GM21367 (cell line): ENCODE measurements at regions not wholly inside any gene's neighbourhood (a gene's known extent, or its start where the extent isn't known, plus 50 kb on each side); places are given as distances from the start of the nearest gene placed in this dataset.

Experiments
- ATAC-seq: cut with Tn5 transposase; IDR thresholded peaks from one replicate; pipeline ENCODE4 v1.9.1; 2021; ENCODE audit not compliant: unreplicated experiment

DNA sequence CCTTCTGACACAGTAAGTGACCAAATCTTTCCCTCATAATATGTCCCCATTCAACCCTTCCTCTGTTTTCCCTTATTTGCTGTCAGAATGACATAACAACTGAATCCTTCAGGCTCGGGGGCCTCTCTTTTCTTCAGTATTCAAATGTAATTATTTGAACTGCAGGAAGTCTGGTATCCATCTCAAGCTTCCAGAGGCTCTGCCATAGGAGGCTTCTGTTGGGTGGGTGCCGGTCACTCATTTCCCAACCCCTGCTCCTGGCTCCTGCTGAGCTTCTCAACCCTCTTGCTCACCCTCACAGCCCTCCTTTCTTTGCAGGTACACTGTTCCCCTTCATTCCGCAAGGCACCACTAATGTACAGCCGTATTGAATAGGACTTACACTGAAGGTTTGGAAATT is 151.8 kb upstream of the MAP3K1 start:
- ATAC-seq = no peak

DNA sequence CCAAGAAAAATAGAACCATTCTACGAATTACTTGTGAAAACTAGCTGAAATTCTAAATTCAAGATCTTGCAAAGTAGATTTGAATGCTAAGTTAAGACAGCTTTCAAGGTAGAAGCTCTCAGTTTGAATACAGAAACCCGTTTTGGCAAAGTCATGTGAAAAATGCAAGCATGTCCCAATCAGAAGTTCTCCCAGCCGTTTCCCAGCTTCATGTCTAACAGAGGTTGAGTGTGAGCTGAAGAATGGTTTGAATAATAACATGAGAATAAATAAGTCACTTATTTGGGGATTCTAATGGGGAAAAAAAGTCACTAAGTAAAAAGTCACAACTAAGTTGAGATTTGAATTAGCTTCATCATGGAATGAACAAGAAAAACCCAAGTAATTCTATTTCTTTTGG is 152.5 kb upstream of the MAP3K1 start:
- ATAC-seq = no peak

DNA sequence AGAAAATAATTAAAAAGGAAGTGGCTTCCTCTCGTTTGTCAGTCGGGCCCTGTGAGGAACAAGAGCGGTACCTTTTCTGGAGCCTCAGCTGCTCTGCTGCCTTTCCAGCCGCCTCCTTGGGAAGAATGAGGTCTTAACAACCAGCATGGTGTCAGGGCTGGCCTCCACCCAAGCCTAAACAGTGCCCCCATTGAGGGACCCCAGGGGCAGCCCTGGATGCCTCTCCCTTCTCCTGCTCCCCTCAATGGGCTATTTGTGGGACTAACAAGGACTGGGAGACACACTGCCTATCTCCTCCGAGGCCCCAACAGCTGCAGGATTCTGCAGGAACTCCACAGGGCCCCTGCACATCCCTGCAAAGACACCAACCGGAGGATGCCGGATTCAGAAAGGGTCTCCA is 155.4 kb upstream of the MAP3K1 start:
- no peak for ATAC-seq

DNA sequence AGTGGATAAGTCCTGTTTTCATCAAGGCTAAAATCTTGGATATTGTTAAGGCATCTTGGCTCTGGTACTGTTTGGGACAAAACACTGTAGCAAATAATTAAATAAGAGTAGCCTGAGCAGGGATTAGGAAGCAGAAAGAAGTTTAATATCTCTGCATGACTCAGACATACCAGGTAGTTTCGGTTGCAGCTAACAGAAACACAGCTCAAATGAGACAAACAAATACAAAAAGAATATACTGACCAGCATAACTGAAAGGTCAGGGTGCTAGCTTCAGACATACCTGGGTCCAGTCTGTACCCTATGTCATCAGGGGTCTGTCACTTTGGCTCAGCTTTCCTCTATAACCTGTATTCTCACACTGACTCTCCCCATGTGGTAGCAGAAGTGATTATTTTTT is 156.4 kb upstream of the MAP3K1 start:
- ATAC-seq = no peak

DNA sequence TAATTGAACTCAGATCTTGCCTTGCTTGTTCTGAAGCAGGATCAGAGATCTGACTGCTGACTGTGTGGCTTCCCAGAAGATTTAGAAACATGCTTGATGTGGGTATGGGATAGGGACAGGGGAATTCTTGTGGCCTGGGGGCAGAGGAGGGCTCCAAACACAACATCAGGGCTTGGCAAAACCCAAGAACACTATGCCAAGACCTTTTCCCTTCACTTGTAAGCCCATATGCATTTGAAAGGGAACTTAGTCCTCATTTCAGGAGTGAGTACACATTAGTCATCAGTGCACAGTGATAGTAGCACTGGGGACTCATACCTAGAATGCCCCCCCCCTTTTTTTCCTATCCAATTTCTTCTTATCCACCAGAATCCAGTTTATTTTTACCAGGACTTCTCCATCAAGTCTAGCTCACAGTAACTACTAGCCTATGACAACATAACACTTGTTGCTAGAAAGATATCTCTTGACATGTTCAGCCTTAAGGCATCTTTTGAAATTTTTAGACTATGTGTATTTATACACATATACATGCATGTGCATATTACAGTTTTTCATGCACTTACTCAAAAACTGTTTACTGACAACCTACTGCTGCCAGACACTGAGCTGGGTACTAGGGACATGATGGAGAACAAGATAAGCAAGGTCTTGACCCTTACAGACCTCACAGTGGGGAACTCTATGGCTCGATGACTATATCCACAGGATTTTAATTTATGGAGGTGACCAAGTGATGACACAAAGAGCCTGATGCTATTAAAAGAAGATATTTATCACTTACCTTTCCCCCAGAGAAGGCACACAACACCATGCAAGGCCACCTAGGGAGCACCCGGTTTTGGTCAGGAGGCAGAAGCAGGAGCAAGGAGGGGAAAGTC is 158.3 kb upstream of the MAP3K1 start:
- no peak for ATAC-seq

DNA sequence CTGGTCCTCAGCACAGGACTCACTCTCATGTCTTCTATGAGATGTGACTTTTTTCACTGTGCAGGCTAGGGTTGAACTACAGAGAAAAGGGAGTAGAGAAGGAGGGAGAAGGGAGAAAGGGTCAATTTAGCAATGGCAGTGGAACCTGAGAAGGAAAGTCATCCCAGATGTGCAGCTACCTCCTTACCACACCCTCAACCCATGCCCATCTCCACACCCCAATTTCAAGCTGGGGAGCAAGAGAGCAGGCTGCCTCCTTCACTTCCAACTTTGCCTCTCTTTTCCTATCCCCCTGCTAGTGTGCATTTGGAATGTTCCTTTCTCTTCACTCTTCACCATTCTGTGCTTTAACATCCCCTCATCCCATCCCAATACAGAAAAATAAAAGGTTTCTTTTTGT is 163.5 kb upstream of the MAP3K1 start:
- no peak for ATAC-seq

DNA sequence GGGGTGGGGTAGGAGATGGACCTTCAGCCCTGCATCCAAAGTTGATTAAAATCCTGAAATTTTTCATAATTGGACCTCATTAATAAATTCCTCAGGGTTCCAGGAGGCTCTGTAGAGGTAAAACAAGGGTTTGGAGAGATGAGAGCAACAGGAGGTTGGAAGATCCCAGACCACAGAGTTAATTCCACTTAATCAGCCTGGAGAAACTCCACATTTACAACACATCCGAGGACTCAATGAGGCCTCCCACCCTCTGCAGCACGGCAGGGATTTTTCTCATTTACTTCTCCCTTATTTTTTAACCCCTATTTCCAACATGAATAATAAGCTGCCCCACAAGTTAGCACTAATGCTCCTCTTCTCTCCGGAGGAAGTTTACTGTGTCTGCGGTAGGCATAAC is 165.0 kb upstream of the MAP3K1 start:
- ATAC-seq = no peak

DNA sequence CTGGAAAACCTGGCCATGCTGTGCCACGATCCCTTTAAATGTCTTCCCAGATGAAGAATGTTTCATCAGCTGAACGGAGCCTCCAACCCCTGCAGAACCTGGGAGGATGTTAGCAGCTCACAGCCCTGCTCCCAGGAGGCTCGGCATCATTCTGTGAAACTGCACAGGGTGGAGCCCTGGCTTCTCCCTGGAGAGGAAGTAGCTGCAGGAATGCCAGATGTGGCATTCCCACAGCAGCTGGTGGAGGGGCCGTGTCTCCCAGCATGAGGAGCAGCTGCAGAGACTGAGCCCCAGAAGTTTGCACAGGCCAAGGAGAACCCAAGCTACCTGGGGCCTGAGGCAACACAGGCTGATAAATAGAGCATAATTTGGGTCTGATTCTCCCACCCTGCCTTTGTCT is 165.8 kb upstream of the MAP3K1 start:
- ATAC-seq = no peak

DNA sequence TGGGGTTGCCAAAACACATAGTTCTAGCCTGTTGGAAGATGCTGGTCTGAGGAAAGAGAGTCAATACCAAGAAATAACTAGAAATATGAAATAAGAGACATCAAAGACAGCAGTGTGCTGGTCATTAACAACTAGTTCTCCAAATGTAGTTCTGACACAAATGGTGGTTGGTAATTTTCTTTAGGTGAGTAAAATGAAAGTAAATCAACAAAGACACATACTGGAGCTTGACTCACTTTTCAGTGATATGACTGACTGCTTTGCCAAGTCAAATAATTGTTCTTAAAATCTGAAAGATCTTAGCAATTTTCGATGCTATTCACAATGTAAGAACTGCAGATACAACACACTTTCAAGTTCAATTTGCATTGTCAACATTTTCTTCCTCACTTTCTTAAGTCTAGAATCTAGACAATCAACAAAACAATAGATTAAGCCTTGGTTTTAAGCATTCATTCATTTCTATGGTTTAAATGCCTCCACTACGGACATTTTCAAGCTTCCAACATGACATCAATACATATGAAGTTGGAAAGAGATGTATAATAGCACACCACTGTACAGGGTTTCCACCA is 166.8 kb upstream of the MAP3K1 start:
- ATAC-seq = no peak

DNA sequence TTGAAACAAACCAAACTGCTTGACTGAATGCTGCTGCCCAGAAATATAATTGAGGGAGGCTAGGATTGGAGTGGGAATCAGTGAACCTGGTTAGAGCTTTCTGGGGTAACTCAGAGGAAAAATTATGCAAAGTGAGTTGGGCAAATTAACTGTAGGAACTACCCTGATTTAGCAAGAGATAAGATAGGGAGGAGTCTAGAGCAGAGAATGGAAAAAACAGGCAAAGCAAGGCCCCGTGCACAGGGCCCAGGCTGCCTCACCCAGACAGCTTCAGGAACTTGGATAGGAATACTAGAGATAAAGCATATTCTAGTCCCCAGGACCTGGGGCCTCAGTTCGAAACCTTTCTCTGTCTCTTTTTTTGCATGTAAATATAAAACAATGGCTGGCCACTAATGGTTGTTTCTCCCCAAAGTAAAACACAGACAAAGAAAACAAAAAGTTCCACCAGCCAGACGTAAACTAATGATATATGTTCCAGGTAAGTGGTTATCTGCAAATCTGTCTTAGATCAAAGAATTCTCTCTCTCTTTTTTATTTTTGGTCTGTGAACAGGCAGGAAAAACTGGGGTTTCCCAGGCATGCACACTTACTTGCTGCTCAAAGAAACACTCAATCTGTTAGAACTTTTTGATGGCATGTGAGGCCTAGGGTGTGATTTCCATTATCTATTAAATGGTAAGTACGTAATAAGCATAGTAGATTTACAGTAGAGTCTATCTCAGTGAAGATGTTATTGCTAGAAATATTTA is 168.1 kb upstream of the MAP3K1 start:
- ATAC-seq = no peak

DNA sequence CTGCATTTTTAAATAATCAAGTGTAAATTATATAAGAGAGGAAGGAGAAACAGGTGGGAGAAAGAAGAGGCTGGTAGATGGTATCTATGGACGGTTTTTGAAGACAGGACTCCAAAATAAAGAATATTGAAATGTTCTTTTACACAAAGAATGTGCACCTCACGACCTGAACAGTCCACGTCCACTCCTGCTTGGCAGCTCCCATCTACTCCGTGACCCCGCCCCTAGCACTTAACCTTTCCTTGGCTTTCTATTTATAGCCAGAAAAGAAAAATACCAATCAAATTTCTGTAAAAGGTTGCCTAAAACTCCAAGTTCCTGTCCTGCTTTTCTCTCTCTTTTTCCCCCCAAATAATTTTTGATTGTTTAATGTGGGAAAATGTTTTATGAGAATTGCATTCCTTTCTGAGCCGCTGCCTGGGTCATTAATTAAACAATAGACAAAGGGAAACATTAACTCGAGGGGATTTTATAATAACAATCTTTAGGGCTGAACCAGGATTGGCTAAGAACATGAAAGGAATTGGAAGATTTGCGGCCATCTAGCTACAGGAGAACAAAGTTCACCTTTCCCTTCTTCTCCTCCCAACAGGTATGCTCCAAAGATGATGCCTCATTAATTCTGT is 173.6 kb upstream of the MAP3K1 start:
- no peak for ATAC-seq

DNA sequence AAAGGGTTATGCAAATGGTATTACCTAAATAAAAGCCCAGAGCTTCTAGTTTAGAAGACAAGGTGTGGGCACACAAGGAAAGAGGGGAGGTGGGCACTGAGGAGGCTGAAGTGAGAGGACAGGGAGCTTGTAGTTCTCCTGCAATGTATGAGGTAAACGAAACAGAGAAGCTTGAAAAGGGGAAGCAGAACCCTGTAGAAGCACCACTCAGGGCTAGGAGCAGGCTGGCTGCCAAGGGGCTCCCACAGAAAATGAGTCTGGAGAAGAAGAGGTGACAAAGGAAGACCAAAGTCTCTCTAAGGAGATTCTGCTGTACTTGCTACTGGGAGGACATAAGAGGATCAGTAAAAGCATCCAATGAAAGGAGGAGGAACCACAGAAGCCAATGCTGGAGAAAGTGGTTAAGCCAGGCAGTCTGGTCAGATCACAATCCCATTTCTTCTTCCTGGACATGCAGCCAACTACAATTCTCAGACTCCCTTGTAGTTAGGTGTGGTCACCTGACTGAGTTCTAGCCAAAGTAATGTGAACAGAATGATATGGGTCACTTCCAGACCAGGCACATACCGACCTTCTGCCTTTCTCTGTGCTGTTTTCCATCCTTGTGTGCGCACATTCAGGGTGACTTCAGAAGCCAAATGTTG is 174.5 kb upstream of the MAP3K1 start:
- peak; percentile 75 for ATAC-seq

DNA sequence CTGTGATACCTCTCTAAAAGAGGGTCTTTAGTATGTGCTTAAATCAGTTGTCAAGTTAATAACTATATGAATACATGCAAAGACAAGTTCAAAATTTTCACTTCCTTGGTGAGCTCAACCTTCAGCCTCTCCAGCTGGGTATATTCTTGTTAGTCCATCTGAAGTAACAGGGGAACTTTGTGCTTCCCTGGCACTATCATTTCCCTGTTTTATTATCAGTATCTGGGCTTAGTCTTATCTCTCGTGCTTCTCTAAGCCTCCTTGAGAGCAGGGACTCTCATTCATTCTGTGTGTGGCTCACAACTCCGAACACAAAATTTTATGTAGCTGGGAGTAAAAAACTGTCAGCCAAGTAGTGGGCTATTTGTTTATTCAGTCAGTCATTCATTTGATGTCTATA is 175.9 kb upstream of the MAP3K1 start:
- ATAC-seq = no peak

DNA sequence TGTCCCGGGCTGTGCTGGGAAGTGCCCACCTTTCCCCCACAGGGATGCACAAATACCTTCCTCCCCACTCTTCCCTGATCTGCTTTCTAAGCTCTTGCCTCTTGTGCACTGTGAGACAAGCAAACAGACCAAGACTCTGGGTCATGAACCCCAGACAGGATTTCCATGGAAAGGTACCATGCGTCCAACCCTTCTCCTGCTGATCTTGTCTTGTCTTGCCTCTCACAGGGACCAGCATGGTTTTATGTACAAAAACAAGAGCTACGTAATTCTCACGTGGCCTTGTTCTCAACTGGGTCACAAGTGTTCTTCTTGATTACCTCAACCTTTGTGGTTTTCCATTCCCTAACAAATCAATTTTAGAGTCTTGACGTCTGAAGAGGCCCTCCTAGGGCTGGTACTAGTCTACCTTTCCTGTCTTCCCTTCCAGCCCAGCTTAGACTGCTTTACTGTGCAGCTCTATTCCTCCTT is 176.5 kb upstream of the MAP3K1 start:
- ATAC-seq = no peak

DNA sequence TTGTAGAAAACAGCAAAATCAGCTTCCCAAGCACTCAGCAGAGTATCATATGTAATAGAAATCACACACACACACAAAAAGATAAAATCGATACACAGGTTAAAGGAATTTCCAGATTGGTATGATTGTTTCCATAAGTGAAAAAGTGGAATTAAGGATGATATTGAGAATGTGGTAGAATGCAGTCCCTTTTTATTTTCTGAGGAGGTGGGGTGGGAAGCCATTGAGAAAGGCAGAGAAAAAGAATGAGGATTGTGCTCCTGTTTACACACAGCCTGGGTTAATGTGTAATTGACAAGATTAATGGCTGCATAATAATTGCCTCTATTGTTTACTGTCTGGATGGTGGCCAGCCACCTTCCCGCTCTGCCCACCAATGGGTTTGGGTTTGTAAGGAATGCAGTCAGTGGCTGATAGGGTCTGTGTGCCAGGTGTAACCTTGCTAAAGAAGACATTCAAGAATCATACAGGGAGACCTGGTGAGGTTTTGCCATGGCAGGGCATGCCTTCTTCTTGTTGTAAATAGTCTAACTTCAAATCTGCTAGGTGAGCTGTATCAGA is 177.2 kb upstream of the MAP3K1 start:
- ATAC-seq = no peak

DNA sequence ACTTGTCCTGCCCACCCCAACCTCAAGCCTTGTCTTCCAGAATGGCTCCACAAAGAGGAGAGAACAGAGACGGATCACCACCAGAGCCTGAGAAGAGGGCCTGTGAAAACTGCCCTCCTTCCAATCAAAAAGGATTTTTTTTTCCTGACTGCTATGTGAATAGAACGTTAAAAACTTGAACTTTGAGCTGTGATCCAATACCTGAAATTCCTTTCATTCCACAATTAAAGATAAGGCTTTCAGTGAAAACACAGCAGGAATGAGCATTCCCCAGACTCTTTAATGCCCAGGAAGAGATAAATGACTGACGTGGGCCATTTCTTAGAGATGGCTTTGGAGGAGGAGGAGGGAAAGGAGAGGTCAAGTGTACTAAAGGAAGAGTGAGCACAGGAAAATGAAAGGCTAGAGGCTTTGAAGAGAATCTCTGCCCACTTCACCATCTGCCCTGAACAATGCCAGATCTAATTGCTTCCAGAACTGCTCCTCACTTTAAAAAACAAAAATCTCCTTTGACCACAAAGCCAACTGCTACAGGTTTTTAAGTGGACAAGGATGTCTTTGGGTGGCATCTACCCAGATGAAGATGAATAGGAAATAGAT is 177.9 kb upstream of the MAP3K1 start:
- no peak for ATAC-seq

DNA sequence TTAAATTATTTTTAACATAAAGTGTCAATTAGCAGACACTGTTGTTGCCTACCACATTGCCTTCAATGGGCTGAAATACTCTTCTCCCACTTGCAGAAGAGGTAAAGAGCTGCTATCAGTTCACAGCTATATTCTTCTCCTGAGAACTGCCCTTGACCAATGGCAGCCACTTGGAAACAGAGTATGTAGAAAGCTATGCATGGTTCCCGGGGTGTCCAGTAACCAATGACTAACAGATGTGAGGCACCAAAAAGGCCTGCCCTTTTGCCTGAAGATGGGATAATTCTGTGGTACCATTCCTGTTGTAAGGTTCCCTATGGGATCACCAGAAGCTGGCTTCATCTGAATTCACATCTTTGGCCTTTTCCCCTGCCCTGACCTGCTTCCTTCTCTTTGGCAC is 181.4 kb upstream of the MAP3K1 start:
- ATAC-seq = no peak

DNA sequence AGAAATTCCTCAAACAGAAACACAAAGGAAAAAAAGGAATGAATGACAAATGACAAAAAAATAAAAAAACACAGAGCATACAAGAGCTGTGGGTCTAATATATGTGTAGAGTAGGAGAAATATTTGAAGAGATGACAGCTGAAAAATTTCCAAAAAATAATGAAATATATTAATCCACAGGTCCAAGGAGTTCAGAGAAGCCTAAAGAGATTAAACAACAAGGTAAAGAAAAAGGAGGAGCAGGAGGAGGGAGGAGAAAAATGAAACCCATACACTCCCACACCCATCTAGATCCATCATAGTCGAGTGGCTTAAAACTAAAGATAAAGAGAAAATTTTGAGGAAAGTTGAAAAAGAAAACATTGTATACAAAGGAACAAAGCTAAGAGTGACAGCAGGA is 182.4 kb upstream of the MAP3K1 start:
- no peak for ATAC-seq

DNA sequence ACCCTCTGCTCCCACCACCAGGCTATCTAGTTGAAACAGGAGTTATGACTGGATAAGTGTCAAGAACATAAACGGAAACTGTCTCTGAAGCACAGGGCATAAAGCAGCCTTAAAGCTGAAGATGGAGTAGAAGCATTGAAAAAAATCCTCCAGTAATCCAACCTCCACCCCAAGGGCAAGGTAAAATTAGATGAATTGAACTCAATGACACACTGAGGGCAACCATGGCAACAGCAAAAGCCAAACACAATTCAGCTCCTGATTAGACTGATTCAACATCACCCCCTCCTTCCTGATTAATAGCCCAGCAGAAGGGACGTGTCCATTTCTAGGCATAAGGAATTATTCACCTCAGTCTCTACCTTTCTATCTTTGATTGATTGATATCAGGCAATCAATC is 183.2 kb upstream of the MAP3K1 start:
- no peak for ATAC-seq

DNA sequence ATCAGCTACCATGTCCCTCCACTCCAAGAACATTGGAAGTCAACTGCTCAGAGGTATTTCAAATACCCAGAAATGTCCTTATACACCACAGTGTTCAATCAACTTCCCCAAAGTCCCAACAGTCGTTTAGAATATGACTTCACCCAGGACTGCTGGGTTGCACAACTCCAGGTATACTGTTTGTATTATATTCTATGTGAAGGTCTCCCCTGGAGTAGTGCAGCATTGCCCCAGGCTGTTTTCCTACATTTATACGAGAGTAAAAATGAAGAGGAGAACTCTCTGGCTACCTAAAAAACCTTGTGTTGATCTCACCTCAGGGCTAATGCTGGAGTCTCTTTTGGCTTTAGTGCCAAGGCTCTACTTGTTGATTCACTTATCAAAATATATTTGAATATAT is 183.6 kb upstream of the MAP3K1 start:
- no peak for ATAC-seq
